ENCODE measurements at regions not wholly inside any gene's neighbourhood (a gene's known extent, or its start where the extent isn't known, plus 50 kb on each side); places are given as distances from the start of the nearest gene placed in this dataset.
"Not testable (repeated sequence)": the region's sequence is repeated elsewhere in the genome, so short reads cannot be mapped to it uniquely, and the experiment has no call there.

DNA sequence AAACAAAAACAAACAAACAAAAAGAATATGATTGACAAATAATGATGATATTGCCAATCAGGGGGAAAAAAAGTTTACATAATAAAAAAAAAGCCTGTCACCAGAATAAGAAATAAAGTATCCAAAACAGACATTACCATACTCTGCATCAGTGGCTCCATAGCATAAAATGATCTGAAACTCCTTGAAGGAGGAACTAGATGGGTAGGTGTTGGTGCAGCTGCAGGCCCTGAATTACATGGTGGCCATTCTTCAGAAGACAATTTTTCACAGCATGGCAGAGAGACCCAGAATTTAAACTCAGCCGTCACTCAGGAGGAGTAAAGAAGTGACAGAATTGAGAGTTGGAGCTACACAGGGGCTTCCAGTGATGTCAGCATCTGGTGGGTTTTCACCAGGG lies 60.2 kb downstream of the GLUL start:
- no peak for DNase-seq

DNA sequence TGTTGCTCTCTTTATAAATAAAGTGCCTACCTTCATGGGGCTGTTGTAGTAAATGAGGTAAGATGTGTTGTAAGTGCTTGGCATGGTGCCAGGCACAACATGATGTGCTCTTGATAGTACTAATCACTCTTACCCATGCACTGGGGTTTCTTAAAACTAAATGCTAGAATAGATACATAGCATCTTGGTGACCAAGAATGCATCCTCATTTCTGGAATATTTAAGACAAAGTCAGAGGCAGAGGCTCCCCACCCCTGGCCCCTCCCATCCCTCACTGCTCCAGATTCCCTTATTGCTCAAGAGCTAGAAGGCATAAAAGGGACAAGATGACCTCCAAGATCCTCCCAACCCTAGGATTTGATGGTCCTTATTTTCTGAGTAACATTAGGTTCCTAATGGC lies 61.3 kb downstream of the GLUL start:
- no peak for DNase-seq

DNA sequence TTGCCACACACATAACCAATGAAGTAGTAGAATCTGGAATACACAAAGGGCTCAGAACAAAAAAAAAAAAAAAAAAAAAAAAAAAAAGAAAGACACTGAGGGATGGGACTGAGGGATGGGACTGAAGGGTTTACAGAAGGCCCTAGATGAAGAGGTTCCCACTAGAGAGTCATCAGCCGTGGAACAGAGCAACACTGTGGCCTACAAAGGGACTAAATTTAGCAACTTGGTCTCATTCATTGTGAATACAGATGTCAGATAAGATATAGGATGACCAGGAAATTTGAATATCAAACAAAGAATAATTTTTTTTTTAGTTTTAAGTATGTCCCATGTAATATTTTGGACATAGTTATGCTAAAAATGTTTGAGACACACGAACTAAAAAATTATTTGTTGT lies 62.1 kb downstream of the GLUL start:
- no peak for DNase-seq

DNA sequence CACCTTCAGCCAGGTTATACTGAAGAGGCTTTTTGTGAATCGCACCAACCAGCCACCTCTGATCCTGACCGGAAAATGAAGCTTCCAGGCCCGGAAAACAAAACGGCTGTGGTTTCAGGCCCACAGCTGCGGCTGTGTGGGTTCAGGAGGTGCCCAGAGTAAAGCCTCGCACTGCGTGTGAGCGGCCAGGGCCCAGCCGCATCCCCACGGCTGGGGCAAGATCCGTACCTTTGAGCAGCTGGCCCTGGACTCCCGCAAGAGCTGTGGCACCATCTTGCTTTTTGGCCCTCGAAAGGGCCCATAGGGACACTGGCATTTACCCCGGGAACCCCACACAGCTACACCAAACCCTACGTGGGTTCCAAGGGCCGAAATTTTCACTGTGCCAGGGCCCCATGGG lies 63.0 kb downstream of the GLUL start:
- no peak for DNase-seq

DNA sequence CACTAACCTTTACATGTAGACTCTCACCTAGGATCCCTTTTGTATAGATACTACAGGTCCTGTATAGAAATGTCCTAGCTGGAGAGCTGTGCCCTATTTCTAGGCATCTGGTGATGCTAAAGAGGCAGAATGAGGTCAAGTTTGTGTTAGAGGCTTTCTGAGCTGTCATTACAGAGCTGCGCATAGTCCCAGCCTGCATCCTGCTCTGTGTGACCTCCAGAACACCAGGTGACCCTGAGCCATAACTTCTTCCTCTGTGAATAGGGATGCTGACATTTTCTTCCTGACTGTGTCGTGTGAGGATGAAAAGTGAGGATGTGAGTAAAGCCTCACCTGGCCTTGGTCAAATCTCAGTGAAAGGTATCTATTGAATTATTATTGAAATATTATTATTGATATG lies 66.3 kb downstream of the GLUL start:
- no peak for DNase-seq

DNA sequence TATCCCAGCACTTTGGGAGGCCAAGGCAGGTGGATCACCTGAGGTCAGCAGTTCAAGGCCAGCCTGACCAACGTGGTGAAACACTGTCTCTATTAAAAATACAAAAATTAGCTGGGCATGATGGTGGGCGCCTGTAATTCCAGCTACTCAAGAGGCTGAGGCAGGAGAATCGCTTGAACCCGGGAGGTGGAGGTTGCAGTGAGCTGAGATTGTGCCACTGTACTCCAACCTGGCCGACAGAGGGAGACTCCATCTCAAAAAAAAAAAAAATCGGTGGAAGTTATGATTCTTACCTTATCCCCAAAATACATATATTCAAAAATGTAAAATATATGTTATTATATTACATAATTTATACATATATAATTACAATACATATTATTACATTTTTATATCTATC lies 70.1 kb downstream of the GLUL start:
- not testable (repeated sequence) for DNase-seq

DNA sequence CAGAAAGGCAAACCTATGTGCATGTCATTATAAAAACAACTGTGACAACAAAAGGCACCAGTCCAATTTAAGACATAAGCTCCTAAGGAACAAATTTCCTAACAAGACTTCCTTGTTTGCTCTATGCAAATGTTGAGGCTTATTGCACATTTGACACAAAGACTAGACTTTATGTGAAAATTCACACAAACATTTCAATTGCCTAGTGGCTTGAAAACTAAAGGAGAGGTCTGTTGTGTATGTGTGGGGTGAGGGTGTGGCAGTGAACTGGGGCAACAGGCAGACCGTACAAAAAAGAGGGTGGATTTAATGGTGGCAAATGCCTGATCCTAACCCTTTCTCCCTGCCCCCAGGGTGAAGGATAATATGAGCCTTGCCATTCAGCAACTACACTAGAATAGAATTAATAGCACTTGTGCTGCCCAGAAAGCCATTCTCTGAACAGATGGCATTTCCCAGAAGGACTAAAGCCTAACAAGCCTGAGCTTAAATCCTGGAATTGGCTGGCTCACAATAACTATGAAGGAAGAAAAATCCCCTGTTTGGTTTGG lies 73.9 kb downstream of the GLUL start:
- no peak for DNase-seq

DNA sequence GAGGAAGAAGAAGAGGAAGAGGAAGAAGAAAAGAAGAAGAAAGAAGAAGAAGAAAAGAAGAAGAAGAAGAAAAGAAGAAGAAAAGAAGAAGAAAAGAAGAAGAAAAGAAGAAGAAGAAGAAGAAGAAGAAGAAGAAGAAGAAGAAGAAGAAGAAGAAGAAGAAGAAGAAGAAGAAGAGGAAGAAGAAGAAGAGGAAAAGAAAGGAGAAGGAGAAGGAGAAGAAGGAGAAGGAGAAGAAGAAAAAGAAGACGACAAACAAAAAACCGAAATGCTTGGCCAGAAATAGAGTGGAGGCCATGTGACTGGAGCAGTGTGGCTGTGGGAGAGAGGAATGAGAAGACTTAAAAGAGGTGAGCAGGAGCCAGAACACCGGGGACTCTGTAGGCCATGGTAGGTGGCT lies 75.1 kb downstream of the GLUL start:
- not testable (repeated sequence) for DNase-seq

DNA sequence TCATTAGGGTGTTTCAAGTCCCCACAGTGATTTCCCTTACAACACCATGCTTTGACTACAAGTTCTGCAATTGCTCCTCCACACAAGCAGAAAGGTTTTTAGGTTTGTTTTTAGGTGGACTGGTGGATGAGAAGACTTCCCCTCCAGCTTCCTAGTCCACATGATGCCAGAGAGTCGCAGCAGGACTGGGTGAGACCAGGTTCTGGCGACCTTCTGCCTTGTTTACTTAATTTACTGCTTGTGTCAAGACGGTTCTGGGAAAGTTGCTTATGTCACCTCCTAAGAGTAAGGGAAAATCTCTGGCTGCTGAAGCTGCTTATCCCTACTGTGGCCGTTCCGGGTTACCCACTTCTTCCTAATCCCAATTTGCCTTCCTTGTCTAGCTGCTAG lies 76.4 kb downstream of the GLUL start:
- no peak for DNase-seq

DNA sequence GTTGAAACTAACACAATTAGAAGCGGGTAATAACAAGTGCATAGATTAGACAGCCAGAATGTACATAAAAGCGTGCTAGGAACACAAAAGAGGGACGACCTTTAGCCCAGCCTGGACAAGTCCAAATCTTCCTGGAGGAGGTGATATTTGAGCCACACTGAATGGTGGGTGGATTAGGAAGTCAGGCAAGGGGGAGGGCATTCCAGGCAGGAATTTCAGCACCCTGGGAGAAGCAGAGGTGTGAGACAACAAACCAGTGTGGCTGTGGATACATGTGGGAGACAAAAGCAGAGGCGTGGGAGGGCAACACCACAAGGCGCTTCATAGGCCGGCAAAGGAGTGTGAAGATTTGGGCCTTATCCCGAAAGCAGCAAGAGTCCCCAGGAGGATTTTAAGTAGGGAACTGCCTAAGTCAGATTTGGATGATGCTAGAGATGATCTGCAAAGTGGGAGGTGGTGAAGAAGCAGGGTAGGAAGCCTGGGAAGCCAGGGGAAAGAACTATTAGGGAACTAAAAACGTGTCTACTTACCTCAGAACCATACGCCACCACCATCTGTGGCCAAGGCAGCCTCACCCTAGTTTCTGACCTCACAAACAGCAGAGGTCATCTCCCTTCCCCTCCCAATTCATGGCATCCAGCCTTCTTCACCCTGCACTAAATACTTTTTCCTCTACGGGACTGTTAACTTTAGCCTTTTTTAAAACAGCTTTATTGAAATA lies 81.8 kb downstream of the GLUL start:
- DNase-seq: no peak

DNA sequence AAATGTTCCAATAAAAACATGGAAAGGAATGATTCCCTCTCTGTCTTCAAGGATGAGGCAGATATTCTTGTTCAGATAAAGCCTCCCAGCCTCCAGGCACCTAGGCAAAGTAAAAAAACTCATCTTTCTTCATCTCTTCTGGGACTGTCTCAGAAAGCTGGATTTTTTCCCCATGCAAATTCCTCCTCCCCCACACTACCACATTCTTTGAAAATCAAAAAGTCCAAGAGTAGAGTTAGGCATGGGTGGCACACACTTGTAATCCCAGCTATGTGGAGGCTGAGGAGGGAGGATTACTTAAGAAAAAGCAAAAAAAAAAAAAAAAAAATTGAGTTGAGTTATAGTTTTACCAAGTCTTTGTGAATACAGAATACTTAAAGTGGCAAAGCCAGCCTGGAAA lies 82.8 kb downstream of the GLUL start:
- no peak for DNase-seq

DNA sequence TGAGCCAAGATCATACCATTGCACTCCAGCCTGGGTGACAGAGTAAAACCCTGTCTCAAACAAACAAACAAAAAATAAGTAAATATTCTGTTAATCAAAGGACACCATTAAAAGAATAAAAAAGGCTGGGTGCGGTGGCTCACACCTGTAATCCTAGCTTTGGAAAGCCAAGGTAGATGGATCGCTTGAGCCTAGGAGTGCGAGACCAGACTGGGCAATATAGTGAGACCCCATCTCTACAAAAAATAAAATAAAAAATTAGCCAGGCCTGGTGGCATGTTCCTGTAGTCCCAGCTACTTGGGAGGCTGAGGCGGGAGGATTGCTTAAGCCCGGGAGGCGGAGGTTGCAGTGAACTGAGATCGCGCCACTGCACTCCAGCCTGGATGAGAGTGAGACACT lies 84.1 kb downstream of the GLUL start:
- DNase-seq: not testable (repeated sequence)

DNA sequence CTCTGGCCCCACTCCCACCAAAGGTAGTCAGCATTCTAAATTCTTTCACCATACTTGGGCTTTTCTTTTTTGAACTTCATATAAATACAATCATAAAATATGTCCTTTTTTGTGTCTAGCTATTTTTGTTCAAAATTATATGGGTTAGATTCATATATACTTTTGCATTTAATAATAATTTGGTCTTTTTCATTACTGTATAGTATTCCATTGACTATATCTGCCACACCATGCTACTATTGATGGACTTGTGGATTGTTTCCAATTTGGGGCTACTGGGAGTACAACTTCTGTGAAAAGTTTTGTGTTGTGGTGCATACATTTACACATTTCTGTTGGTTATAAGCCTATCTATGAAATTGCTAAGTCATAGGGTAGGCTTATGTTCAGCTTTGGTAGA lies 85.7 kb downstream of the GLUL start:
- DNase-seq: no peak

DNA sequence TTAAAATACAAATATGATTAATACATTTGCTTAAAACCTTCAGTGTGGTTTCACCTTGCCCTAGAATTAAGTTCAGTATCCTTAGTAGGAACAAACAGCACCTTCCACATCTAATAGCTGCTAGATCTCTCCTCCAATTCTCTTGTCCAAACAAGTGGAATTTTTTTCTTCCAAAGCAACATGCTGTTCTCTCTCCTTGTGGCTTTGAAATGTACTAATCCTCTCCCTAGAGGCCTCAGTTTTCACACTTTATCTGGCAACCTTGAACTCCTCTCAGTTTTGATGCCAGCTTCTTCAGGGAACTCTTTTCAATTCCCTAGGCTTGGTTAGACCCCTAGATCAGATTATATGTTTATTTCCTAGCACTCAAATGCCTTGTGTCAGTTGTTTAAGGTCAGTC lies 87.0 kb downstream of the GLUL start:
- no peak for DNase-seq

DNA sequence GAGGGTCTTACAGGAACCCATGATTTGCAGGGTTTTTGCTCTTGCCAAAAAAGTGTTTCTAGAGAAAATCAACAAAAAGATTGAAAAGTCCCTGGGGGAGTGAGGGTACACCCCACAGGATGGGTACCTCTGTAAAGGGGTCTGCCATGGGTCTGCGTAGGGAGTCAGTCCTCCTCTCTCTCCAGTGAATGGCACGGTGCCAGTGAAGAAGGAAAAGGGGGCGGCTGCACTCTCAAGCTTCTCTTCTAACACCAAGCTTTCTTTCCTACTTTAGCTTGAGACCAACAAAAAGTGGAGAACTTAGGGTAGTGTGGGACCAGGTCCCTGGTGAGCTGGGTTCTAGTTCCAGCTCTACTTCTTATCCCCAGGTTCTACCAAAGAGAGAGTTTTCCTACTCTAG lies 87.4 kb downstream of the GLUL start:
- DNase-seq: no peak

DNA sequence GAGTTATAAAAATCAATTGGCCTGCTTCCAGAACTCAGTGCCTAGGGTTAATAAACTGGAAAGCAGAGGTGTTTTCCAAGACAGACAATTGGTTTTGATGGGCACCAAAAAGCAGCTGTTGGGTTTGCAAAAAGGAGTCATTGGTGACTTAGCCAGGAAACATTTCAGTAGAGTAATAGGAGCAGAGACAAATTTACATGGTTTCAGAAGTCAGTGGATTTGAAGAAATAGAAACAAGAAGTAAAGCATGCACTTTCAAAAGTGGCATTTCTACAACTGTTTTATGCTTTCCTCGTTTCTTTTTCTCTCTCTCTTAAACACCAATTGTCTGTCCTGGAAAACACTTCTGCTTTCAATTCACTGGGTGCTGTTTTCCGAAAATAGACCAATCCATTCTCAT lies 87.8 kb downstream of the GLUL start:
- DNase-seq: no peak

DNA sequence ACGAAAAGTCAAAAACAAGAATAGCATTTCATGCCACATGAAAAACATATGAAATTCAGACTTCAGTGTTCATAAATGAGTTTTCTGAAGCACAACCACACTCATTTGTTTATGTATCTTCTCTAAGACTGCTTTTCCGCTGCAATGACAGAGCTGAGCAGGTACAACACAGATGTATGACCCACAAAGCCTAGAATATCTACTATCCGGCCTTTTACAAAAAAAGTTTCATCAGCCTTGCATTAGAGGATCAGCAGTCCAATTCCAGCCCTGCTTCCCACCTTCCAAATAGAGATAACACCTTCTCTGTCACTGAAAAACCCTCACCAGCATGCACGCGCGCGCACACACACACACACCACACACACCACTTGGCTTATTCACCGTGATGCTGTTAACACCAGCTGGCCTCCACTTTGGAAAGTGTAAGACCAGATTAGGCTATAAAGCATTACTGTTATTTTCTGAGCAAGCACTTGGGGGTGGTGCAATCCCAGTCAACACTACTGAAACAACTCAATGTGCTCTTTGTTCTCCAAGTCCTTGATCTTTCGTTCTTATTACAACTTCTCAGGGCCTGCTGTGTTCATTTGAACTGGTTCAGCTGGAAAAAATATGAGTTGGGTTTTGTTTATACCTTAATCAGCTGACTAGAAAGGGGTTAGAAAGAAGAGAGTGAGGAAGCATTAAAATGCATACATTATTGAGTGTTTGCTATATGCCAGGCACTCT lies 90.0 kb downstream of the GLUL start:
- peak; percentile 12 for DNase-seq

DNA sequence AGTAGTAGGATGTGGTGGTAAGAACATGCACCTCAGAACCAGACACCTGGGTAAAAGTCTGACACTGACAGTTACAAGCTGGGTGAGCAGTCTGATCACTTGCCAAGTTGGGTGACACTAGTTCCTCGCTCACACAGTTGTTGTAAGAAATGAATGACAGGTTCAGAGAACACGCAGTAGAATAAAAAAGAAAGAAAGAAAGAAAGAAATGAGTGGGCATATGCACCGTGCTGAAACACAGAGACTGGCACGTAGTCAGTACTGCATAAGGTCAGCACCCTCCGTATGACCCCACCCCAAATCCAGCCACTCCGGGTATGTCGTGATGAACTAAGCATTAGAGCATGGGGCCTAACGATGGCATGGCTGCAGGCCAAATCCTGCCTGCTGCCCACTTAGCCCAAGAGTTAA lies 90.6 kb downstream of the GLUL start:
- peak; percentile 5 for DNase-seq

DNA sequence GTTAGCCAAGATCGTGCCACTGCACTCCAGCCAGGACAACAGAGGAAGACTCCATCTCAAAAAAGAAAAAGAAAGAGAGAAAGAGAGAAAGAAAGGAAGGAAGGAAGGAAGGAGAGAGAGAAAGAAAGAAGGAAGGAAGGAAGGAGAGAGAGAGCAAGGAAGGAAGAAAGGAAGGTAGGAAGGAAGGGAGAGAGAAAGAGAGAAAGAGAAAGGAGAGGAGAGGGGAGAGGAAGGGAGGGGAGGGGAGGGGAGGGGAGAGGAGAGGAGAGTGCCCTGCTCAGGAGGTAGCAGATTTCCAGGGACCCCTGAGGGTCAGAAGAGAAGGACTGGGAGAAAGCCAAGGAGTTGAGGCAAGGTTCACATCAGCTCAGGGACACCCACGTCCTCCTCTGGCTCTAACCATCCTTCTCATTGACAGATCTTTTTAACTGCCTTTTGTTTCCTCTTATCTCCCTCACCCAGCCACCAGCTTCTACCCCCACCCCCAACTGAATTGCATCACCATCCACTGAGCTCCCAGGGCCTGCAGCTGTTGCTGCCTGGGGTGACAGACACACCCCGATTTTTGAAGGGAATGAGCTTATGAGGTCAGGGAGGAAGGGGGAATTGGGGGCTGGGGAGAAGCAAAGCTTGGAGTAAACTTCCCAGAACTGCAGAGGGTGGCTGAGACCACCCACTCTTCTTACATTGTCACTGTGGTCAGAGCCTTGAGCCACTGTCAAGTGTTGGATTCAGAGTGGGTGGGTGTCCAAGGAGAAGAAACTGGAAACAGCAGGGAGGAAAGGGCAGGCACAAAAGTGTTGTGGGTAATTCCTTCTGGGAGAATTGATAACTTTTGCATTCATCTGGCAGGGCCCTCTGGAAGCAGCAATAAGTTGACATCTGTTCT lies 91.6 kb downstream of the GLUL start:
- peak; percentile 5 for DNase-seq

DNA sequence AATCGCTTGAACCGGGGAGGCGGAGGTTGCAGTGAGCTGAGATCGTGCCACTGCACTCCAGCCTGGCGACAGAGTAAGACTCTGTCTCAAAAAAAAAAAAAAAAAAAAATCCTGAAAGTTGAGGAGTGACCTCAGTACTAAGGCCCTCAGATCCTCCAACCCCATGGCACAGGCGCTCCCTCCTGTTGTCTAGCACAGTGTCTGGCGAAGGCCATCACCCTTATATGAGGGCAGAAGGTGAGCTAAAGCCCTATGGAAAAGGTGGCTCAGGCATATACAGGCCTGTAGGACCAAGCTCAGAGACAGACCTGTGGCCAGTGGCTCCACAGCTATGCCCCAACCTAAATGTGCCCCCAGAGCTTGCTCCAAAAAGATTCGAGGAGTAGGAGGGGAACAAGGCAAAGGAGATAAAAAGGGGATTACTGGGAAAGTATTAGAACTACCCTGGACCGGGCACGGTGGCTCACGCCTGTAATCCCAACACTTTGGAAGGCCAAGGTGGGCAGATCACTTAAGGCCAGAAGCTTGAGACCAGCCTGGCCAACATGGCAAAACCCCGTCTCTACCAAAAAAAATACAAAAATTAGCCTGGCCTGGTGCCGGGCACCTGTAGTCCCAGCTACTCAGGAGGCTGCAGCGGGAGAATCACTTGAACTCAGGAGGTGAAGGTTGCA lies 92.4 kb downstream of the GLUL start:
- DNase-seq: not testable (repeated sequence)

DNA sequence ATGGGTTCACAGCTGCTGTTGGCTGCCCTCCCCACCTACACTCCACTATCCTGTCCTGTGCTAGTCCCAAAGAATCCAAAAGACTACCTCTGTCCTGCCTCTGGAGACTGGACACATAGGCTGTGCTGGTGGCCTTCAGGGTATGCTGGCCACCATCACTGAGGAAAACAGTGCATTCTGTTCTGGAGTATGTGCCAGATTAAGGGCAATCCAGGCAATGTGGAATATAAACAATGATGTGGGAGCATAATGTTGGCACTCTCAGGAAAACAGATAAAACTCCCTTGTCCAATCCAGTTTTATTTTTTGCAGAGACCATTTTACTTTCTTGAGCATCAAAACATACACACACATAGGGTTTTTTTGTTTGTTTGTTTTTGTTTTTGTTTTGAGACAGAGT lies 94.3 kb downstream of the GLUL start:
- DNase-seq: no peak

DNA sequence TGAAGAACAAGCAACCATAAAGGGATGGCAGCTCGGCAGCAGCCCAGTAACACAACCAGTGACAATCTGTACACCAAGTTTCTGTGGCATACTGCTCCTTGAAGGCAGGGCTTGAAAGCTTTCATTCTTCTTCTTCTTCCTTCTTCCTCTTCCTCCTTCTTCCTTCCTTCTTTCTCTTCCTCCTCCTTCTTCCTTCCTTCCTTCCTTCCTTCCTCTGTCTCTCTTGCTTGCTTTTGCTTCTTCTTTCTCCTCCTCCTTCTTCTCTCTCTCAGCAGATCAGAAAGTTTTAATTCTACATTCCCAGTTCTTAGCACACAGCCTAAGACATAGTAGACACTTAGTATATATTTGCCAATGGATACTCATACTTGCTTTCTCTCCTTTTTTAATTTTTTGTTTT lies 95.9 kb downstream of the GLUL start:
- DNase-seq: no peak

DNA sequence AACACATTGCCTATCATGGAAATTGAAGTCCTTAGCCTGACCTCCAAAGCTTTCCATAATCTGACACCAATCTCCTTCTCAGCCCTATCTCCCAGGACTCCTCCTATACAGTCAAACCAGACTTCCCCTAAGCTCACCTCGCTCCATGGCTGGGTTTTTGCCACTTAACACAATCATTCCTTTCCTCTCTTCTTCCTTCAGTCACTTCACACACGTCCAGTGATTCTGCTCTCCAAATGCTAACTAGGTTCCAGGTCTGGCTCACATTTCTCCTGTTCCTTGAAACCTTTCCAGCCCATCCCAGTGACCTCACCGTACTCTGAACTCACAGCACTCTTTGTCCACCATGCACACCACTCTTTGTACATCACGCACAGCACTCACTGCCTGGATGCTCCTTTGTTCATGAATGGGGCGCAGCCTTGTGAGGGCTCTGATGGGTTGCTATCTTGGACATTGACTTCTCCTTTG lies 98.4 kb downstream of the GLUL start:
- no peak for DNase-seq

Measured in stimulated activated CD4-positive, alpha-beta T cell treated with anti-CD3 and anti-CD28 coated beads, Interleukin-15, amount 100 ng/mL, for 24 hours (primary cell).